ENCODE measurements at regions not wholly inside any gene's neighbourhood (a gene's known extent, or its start where the extent isn't known, plus 50 kb on each side); places are given as distances from the start of the nearest gene placed in this dataset.

DNA sequence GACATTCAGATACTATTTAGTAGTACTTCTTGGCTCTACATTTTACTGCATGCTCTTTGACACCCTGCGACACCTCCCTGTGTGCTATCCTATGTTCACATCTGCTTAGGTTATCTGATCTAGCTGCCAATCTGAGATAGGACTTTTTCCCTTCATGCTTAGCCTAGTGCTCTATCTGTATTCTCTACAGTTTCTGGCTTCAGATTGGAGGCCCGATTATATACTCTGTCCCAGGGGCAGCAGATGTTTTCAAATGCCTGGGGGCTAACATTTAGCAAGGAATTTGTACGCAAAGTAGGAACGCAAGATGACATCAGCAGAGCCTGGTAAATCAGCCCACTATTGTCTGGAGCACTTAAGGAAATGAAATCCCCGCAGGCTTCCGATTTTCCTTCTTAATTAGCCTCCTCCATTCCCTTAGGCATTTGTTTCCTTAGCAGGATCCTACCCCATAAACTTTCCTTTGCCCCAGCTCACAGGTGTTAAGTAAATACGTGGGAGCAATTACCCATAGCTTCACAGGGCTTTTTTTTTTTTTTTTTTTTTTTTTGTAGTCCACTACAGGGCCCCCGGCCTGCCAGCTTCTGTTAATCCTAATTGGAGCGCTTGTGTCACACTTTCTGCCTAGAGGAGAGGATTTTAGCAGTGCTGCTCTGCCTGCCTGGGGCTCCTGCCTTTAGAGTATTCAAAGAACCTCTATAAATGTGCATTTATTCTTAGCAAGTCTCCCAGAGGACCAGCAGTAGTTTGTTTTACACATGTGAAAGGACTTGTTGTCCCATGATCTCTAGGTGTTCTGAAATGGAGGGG is 61.1 kb upstream of the LPAR1 start:
- TF ChIP-seq, protein P1, sequence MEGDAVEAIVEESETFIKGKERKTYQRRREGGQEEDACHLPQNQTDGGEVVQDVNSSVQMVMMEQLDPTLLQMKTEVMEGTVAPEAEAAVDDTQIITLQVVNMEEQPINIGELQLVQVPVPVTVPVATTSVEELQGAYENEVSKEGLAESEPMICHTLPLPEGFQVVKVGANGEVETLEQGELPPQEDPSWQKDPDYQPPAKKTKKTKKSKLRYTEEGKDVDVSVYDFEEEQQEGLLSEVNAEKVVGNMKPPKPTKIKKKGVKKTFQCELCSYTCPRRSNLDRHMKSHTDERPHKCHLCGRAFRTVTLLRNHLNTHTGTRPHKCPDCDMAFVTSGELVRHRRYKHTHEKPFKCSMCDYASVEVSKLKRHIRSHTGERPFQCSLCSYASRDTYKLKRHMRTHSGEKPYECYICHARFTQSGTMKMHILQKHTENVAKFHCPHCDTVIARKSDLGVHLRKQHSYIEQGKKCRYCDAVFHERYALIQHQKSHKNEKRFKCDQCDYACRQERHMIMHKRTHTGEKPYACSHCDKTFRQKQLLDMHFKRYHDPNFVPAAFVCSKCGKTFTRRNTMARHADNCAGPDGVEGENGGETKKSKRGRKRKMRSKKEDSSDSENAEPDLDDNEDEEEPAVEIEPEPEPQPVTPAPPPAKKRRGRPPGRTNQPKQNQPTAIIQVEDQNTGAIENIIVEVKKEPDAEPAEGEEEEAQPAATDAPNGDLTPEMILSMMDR (IDR thresholded peaks at IDR 0.05): no peak
- TF ChIP-seq POLR2A (IDR thresholded peaks at IDR 0.05): no peak

Data from body of pancreas (tissue), 4 donors.